Renal cortical epithelial cell (primary cell): ENCODE measurements at regions not wholly inside any gene's neighbourhood (a gene's known extent, or its start where the extent isn't known, plus 50 kb on each side); places are given as distances from the start of the nearest gene placed in this dataset.
"Not testable (repeated sequence)": the region's sequence is repeated elsewhere in the genome, so short reads cannot be mapped to it uniquely, and the experiment has no call there.

Source experiments
- DNase-seq: peaks from one replicate; pipeline ENCODE4 v3.0.0-alpha.2; 2011; ENCODE audit warnings: low read depth

- no peak for DNase-seq
These were observed 428.0 kb downstream of the TMEM135 start for GRCh38 chr11:87465716-87466115.

GRCh38 chr11:87463486-87464102, 425.9 kb downstream of the TMEM135 start:
- DNase-seq: peak; percentile 25

GRCh38 chr11:87462171-87462570, 424.4 kb downstream of the TMEM135 start:
- DNase-seq: no peak

GRCh38 chr11:87460842-87461637, 423.3 kb downstream of the TMEM135 start:
- DNase-seq: no peak

- DNase-seq: no peak
These were observed 422.5 kb downstream of the TMEM135 start for GRCh38 chr11:87460279-87460678.

GRCh38 chr11:87459351-87459750, 421.6 kb downstream of the TMEM135 start:
- DNase-seq: no peak

GRCh38 chr11:87456499-87456898, 418.8 kb downstream of the TMEM135 start:
- DNase-seq: no peak

GRCh38 chr11:87455180-87455579, 417.4 kb downstream of the TMEM135 start:
- no peak for DNase-seq

- peak; percentile 7 for DNase-seq
These were observed 416.5 kb downstream of the TMEM135 start for GRCh38 chr11:87454241-87454640.

- no peak for DNase-seq
These were observed 415.9 kb downstream of the TMEM135 start for GRCh38 chr11:87453531-87454089.

GRCh38 chr11:87452025-87452424, 414.3 kb downstream of the TMEM135 start:
- DNase-seq: not testable (repeated sequence)

GRCh38 chr11:87451395-87451794, 413.7 kb downstream of the TMEM135 start:
- no peak for DNase-seq

- no peak for DNase-seq
These were observed 409.9 kb downstream of the TMEM135 start for GRCh38 chr11:87447606-87448005.

- DNase-seq: no peak
These were observed 407.3 kb downstream of the TMEM135 start for GRCh38 chr11:87444993-87445392.

- no peak for DNase-seq
These were observed 406.0 kb downstream of the TMEM135 start for GRCh38 chr11:87443707-87444106.

- DNase-seq: no peak
These were observed 402.5 kb downstream of the TMEM135 start for GRCh38 chr11:87440076-87440770.

- no peak for DNase-seq
These were observed 400.7 kb downstream of the TMEM135 start for GRCh38 chr11:87438416-87438815.

GRCh38 chr11:87437844-87438223, 400.1 kb downstream of the TMEM135 start:
- peak; percentile 95 for DNase-seq

- DNase-seq: no peak
These were observed 399.6 kb downstream of the TMEM135 start for GRCh38 chr11:87437133-87437843.

- no peak for DNase-seq
These were observed 394.3 kb downstream of the TMEM135 start for GRCh38 chr11:87432022-87432421.

GRCh38 chr11:87431392-87431791, 393.7 kb downstream of the TMEM135 start:
- DNase-seq: no peak

GRCh38 chr11:87430821-87431220, 393.1 kb downstream of the TMEM135 start:
- DNase-seq: no peak
